ENCODE measurements at regions not wholly inside any gene's neighbourhood (a gene's known extent, or its start where the extent isn't known, plus 50 kb on each side); places are given as distances from the start of the nearest gene placed in this dataset.
"Not testable (repeated sequence)": the region's sequence is repeated elsewhere in the genome, so short reads cannot be mapped to it uniquely, and the experiment has no call there.

DNA sequence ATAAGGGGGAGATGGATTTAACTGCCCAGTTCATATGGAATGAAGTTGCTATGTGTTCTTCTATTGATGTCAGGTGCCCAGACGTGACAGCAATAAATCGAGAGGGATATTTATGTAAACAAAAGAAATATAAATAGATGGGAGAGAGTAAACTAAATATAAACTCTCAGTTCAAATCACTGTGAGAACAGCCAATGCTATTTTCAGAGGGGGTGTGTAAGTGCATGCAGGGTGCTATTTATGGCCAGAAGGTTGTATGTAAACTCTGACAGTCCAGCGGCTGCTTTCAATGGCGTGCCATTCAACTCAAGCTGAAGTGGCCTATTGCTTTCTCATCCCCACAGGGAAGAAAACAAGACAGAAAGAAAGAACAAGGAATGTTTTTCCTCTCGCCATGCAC, 127.2 kb downstream of the KCNA5 start:
- Histone ChIP-seq H3K36me3 (ENCODE audit: control insufficient read depth, insufficient read depth, low read length) (no peaks in the 10 kb centered on the region), H3K27ac (ENCODE audit: low read depth, low read length) (no peak overlapping the region), H3K9ac (ENCODE audit: low read length) (no peak overlapping the region), H3K4me1 (ENCODE audit: control insufficient read depth, insufficient read depth, low read length) (no peaks in the 10 kb centered on the region), H3K27me3 (ENCODE audit: control insufficient read depth, insufficient read depth, low read length) (no peaks in the 10 kb centered on the region), H3K4me3 (ENCODE audit: low read length) (no peak overlapping the region)

DNA sequence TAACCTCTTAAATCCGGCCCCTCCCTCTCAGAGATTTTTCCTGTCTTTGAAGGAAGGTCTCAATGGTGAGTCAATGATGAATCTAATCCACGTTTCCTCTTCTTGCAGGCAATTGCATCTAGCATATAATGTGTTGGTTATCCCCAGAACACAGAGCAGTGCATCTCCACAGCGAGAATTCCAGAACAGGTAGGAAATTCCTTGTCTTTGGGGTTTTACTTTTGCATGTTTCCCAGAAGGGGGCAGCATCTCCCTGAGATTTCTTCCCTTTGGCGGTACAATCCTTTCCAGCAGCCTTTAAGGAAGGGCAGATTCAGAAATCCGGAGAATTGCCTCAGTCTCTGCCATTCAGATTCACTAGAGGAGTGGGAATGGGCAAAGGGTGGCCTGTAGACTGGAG, 128.0 kb downstream of the KCNA5 start:
- Histone ChIP-seq H3K4me1 (ENCODE audit: control insufficient read depth, insufficient read depth, low read length) (no peaks in the 10 kb centered on the region), H3K27ac (ENCODE audit: low read depth, low read length) (no peak overlapping the region), H3K27me3 (ENCODE audit: control insufficient read depth, insufficient read depth, low read length) (no peaks in the 10 kb centered on the region), H3K9ac (ENCODE audit: low read length) (no peak overlapping the region), H3K36me3 (ENCODE audit: control insufficient read depth, insufficient read depth, low read length) (no peaks in the 10 kb centered on the region), H3K4me3 (ENCODE audit: low read length) (no peak overlapping the region)

DNA sequence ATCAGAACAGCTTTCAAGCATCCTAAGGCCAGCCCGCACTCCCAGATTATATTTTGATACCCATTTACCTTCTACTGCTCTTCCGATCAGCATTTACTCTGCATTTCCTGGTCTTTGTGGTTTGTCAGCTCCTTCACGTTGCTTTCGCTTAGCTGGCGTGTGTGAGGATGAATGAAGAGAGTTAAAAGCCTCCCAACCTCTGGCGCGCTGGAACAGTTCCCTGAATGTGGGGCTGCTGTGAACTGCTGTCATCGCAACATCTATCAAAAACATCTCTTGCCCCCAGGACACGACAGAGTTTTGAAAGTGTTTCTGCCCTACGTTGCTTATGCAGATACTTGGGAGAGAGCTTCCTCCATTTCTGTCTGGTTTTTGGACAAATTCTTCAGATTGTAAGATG, 129.2 kb downstream of the KCNA5 start:
- Histone ChIP-seq H3K9ac (ENCODE audit: low read length) (no peak overlapping the region), H3K4me1 (ENCODE audit: control insufficient read depth, insufficient read depth, low read length) (no peaks in the 10 kb centered on the region), H3K4me3 (ENCODE audit: low read length) (no peak overlapping the region), H3K27ac (ENCODE audit: low read depth, low read length) (no peak overlapping the region), H3K36me3 (ENCODE audit: control insufficient read depth, insufficient read depth, low read length) (no peaks in the 10 kb centered on the region), H3K27me3 (ENCODE audit: control insufficient read depth, insufficient read depth, low read length) (no peaks in the 10 kb centered on the region)

DNA sequence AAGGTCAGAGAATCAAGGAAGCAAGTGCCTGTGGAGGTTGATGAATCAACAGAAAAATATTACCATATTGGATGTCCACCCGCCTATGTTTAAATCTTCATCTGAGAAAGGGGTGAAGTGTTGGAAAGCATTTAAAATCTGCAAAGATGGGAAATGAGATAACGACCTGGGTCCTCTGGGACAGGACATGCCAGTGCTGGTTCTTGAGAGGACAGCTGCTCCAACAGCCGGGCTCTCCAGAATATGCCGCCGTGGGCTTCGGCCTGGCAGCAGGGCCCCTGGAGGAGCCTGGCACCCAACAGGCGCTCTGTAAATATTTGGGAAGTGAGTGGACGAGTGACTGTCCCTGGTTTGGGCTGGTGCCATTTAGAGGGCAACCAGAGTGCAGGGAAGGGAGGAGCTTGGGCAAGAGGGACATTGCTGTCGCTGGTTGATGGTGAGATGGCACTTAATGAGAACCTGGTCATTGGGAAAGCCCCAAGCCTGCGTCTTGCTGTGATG, 129.9 kb downstream of the KCNA5 start:
- H3K36me3 ChIP-seq (ENCODE audit: control insufficient read depth, insufficient read depth, low read length): no peaks in the 10 kb centered on the region
- no peak overlapping the region for H3K4me3 ChIP-seq (ENCODE audit: low read length)
- H3K4me1 ChIP-seq (ENCODE audit: control insufficient read depth, insufficient read depth, low read length): no peaks in the 10 kb centered on the region
- no peak overlapping the region for H3K9ac ChIP-seq (ENCODE audit: low read length)
- H3K27me3 ChIP-seq (ENCODE audit: control insufficient read depth, insufficient read depth, low read length): no peaks in the 10 kb centered on the region
- H3K27ac ChIP-seq (ENCODE audit: low read depth, low read length): no peak overlapping the region

DNA sequence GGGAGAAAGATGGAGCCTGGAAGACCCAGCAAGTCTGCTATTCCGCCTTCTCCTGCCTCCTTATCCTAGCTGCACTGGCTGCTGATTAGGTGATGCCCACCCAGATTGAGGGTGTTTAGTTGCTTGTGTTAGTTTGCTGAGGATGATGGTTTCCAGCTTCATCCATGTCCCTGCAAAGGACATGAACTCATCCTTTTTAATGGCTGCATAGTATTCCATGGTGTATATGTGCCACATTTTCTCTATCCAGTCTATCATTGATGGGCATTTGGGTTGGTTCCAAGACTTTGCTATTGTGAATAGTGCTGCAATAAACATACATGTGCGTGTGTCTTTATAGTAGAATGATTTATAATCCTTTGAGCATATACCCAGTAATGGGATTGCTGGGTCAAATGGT, 131.7 kb downstream of the KCNA5 start:
- not testable (repeated sequence) for H3K9ac ChIP-seq (ENCODE audit: low read length); H3K4me3 ChIP-seq (ENCODE audit: low read length); H3K4me1 ChIP-seq (ENCODE audit: control insufficient read depth, insufficient read depth, low read length); H3K36me3 ChIP-seq (ENCODE audit: control insufficient read depth, insufficient read depth, low read length); H3K27ac ChIP-seq (ENCODE audit: low read depth, low read length); H3K27me3 ChIP-seq (ENCODE audit: control insufficient read depth, insufficient read depth, low read length)

DNA sequence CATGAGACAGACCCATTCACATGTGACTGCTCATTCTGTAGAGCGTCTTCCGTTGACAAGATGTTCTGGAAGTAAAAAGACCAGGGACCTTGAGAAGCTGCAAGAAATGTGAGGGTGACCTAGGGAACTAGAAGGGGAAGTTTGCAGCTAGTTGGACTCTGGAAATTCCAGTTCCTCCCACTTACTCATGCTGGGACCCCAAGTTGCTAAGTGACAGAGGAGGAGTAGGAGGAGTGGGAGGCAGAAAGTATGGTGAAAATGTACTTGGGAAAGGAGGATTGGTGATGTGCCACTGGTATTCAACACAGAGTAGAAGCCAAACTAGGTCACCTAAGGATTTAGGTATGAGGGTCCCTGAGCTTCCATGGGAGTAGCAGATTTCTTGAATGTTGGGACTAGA, 132.4 kb downstream of the KCNA5 start:
- Histone ChIP-seq H3K9ac (ENCODE audit: low read length) (no peak overlapping the region), H3K27me3 (ENCODE audit: control insufficient read depth, insufficient read depth, low read length) (no peaks in the 10 kb centered on the region), H3K4me1 (ENCODE audit: control insufficient read depth, insufficient read depth, low read length) (no peaks in the 10 kb centered on the region), H3K27ac (ENCODE audit: low read depth, low read length) (no peak overlapping the region), H3K4me3 (ENCODE audit: low read length) (no peak overlapping the region), H3K36me3 (ENCODE audit: control insufficient read depth, insufficient read depth, low read length) (no peaks in the 10 kb centered on the region)

DNA sequence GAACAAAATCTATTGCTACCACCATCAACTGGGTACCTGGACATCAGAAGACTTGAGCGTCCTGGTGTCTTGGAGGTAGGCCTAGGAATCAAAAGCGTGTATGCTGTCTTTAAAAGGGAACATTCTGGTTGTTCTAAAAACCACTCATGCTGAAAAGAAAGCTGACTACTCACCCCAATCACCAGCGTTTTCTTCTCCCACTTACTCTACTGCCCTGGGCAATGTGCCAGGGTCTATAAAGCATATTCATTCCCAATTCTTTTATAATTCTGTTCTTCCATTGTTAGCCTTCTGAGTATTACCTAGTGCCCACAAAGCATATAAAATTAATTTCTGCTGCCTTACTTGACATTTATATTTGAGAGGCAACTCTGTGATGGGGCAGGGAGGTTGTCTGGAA, 133.4 kb downstream of the KCNA5 start:
- Histone ChIP-seq H3K27ac (ENCODE audit: low read depth, low read length) (no peak overlapping the region), H3K4me1 (ENCODE audit: control insufficient read depth, insufficient read depth, low read length) (no peaks in the 10 kb centered on the region), H3K27me3 (ENCODE audit: control insufficient read depth, insufficient read depth, low read length) (no peaks in the 10 kb centered on the region), H3K36me3 (ENCODE audit: control insufficient read depth, insufficient read depth, low read length) (no peaks in the 10 kb centered on the region), H3K9ac (ENCODE audit: low read length) (no peak overlapping the region), H3K4me3 (ENCODE audit: low read length) (no peak overlapping the region)

DNA sequence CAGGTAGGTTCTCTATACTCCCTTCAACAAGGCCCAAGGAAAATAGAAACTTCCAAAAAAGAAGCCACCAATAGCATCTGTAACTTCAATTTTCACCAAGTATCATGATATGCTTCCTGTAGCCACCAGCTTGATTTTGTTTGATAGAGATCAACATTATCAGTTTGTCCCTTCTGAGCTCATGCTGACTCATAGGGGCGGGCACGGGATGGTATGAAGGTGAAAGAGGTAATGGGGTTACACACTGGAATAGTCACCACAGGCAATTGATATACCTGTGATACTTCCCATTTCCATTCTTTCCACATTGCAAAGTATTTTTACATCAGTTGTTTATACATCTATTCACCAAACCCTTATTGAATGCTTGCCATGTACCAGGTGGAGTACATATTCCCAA, 134.1 kb downstream of the KCNA5 start:
- Histone ChIP-seq H3K4me1 (ENCODE audit: control insufficient read depth, insufficient read depth, low read length) (no peaks in the 10 kb centered on the region), H3K36me3 (ENCODE audit: control insufficient read depth, insufficient read depth, low read length) (no peaks in the 10 kb centered on the region), H3K9ac (ENCODE audit: low read length) (no peak overlapping the region), H3K27me3 (ENCODE audit: control insufficient read depth, insufficient read depth, low read length) (no peaks in the 10 kb centered on the region), H3K4me3 (ENCODE audit: low read length) (no peak overlapping the region), H3K27ac (ENCODE audit: low read depth, low read length) (no peak overlapping the region)

DNA sequence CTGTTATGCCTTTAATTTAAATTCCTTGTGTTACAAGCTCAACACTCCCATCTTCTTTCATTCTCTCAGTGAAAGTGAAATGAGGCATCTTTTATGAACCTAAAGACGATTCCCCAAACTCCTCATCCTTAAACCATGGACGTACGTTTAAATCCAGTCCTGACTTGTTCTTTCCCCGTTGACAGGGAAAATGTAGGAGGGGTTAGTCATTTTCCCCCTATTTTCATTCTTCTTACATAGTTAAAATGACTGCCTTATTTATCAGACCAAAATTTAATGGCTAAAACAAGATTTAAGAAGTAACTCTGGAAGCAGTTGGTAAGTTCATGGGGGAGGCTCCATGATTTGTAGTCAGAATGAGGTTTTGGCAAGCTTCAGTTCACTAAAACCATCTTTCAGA, 134.9 kb downstream of the KCNA5 start:
- no peak overlapping the region for H3K27ac ChIP-seq (ENCODE audit: low read depth, low read length)
- no peaks in the 10 kb centered on the region for H3K4me1 ChIP-seq (ENCODE audit: control insufficient read depth, insufficient read depth, low read length)
- H3K4me3 ChIP-seq (ENCODE audit: low read length): no peak overlapping the region
- H3K27me3 ChIP-seq (ENCODE audit: control insufficient read depth, insufficient read depth, low read length): no peaks in the 10 kb centered on the region
- no peak overlapping the region for H3K9ac ChIP-seq (ENCODE audit: low read length)
- H3K36me3 ChIP-seq (ENCODE audit: control insufficient read depth, insufficient read depth, low read length): no peaks in the 10 kb centered on the region

DNA sequence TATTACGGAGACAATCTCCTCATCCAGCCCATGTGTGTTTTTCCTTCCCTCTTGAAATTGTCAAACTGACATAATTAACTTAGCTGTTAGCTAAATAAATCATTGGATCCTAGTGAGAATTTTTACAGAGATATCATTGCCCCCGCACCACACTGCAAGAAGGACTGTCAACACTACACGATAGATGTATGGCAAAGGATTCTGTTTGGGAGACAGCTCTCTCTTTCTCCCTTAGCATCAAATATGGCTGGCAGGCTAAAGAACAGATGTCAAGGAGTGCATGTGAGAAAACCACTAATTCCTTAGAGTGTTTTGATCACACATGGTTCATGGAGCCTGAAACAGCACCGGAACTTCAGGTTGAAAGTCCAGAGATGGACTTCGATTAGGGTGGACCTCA, 136.8 kb downstream of the KCNA5 start:
- H3K4me1 ChIP-seq (ENCODE audit: control insufficient read depth, insufficient read depth, low read length): no peaks in the 10 kb centered on the region
- H3K27me3 ChIP-seq (ENCODE audit: control insufficient read depth, insufficient read depth, low read length): no peaks in the 10 kb centered on the region
- no peak overlapping the region for H3K4me3 ChIP-seq (ENCODE audit: low read length)
- H3K36me3 ChIP-seq (ENCODE audit: control insufficient read depth, insufficient read depth, low read length): no peaks in the 10 kb centered on the region
- H3K9ac ChIP-seq (ENCODE audit: low read length): no peak overlapping the region
- H3K27ac ChIP-seq (ENCODE audit: low read depth, low read length): no peak overlapping the region

DNA sequence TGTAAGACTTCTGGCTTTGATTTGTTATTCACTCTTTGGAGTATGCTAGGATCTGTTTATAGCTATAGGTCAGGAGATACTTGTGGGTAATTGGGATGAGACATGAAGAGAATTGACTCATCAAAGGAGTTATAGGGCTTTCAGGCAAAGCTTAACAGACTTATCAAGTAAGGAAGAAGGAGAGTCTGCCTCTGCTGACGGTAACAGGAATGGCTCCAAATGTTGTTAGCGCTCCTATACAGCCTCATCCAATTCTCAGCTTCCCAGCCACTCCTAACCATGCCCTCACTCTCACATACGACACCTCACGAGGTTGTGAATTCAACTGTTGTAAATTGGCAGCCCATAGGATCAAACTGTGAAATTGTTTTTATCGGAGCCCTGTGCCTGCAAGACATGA, 140.5 kb downstream of the KCNA5 start:
- H3K27me3 ChIP-seq (ENCODE audit: control insufficient read depth, insufficient read depth, low read length): no peaks in the 10 kb centered on the region
- H3K27ac ChIP-seq (ENCODE audit: low read depth, low read length): no peak overlapping the region
- no peaks in the 10 kb centered on the region for H3K36me3 ChIP-seq (ENCODE audit: control insufficient read depth, insufficient read depth, low read length)
- H3K9ac ChIP-seq (ENCODE audit: low read length): no peak overlapping the region
- H3K4me3 ChIP-seq (ENCODE audit: low read length): no peak overlapping the region
- no peaks in the 10 kb centered on the region for H3K4me1 ChIP-seq (ENCODE audit: control insufficient read depth, insufficient read depth, low read length)

DNA sequence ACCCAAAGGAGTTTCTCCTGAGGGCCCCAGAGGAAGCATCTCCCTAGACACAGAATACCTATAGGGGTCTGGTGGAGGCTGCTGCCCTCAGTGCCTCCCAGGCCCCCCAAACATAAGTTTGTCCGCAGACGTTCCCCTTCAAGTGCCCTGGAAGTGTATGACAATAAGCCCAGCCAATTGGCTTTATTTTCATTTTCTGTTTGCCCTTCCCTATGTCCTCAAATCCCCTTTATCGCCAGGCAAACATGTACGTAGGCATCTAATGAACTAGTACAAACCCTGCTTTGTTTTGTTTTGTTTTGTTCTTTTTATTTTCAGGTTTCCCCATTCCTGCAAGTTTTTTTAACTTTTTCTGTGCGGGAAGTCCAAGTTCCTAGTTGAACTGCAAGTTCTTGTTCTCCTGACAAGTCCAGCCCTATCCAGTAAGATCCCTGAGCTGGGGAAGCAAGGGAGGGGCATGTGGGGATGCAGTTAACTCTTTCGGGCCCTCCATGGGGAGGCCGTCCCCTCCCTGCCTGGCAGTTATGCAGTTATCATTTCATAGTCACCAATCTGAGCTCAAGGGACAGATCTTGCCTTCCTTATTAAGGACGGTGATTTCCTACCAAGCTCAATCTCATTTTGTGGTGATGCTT, 141.9 kb downstream of the KCNA5 start:
- no peak overlapping the region for H3K27ac ChIP-seq (ENCODE audit: low read depth, low read length)
- H3K4me3 ChIP-seq (ENCODE audit: low read length): peak overlapping the region; percentile 8
- no peak overlapping the region for H3K9ac ChIP-seq (ENCODE audit: low read length)

DNA sequence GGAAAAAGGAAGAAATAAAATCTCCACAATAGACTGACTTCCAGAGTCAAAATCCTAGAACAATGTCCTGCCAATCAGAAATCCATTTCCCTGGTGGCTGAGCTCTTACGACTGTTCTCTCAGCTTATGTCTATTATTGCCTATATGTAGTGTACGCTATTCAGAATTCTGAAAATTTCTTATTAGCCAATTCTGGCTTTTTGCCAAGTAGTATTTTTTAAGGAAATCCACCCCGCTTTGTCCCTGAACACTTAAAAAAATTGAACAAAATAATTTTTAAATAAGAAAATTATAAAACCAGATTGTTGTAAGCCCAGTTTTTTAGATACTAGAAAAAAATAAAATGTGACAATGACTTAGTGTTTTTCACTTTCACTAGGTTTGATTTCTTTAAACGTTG, 143.0 kb downstream of the KCNA5 start:
- no peaks in the 10 kb centered on the region for H3K36me3 ChIP-seq (ENCODE audit: control insufficient read depth, insufficient read depth, low read length)
- H3K27me3 ChIP-seq (ENCODE audit: control insufficient read depth, insufficient read depth, low read length): no peaks in the 10 kb centered on the region
- H3K4me3 ChIP-seq (ENCODE audit: low read length): no peak overlapping the region
- H3K9ac ChIP-seq (ENCODE audit: low read length): no peak overlapping the region
- H3K4me1 ChIP-seq (ENCODE audit: control insufficient read depth, insufficient read depth, low read length): no peaks in the 10 kb centered on the region
- H3K27ac ChIP-seq (ENCODE audit: low read depth, low read length): no peak overlapping the region

More for the DNA sequence above, 141.9 kb downstream of the KCNA5 start:
- no peaks in the 10 kb centered on the region for H3K27me3 ChIP-seq (ENCODE audit: control insufficient read depth, insufficient read depth, low read length)
- no peaks in the 10 kb centered on the region for H3K36me3 ChIP-seq (ENCODE audit: control insufficient read depth, insufficient read depth, low read length)
- no peaks in the 10 kb centered on the region for H3K4me1 ChIP-seq (ENCODE audit: control insufficient read depth, insufficient read depth, low read length)

Measured in rectal smooth muscle tissue (tissue), 1 donor.